ENCODE measurements at regions not wholly inside any gene's neighbourhood (a gene's known extent, or its start where the extent isn't known, plus 50 kb on each side); places are given as distances from the start of the nearest gene placed in this dataset.

DNA sequence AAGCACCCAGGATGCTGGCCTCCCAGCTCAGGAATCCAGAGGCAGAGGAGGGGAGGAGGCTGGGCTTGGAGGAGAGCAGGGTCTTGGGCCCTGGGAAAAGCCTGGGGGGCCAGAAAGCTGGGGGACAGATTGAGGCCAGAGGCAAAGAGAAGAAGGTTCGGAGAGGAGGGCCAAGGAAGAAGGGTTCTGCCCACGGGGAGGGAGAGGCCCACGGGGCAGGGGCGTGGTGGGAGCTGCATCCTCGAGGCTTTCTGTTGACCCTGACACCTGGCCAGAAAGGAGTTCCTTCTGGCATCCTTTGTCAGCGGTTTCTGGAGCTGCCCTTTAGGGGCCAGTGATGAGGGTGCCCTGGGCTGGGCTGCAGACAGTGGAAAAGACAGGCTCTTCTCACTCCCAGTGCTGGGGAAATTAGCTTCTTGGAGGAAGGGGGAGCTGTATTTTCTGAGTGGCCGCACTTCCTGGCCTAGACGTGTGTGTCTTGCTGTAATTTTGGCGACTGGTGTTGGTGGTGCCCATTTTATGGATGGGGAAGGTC lies 308.7 kb downstream of the SEC14L1 start:
- TF ChIP-seq, protein P1, sequence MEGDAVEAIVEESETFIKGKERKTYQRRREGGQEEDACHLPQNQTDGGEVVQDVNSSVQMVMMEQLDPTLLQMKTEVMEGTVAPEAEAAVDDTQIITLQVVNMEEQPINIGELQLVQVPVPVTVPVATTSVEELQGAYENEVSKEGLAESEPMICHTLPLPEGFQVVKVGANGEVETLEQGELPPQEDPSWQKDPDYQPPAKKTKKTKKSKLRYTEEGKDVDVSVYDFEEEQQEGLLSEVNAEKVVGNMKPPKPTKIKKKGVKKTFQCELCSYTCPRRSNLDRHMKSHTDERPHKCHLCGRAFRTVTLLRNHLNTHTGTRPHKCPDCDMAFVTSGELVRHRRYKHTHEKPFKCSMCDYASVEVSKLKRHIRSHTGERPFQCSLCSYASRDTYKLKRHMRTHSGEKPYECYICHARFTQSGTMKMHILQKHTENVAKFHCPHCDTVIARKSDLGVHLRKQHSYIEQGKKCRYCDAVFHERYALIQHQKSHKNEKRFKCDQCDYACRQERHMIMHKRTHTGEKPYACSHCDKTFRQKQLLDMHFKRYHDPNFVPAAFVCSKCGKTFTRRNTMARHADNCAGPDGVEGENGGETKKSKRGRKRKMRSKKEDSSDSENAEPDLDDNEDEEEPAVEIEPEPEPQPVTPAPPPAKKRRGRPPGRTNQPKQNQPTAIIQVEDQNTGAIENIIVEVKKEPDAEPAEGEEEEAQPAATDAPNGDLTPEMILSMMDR (IDR thresholded peaks at IDR 0.05; ENCODE audit: control extremely low read depth, extremely low read depth, low read depth, missing control alignments): no peak
- ChIA-PET POLR2A (interaction anchor here (0.6 to 1.0 kb wide), 2 partner anchors 9 to 11 kb away, joined by 3 to 4 read pairs; no protein-coding TSS in a partner anchor), CTCF (interaction anchor here (1.0 to 6.7 kb wide), 6 partner anchors 8 to 118 kb away, joined by 3 to 45 read pairs (median 6); no protein-coding TSS in a partner anchor)
- DNase-seq (ENCODE audit: extremely low spot score): no peak

DNA sequence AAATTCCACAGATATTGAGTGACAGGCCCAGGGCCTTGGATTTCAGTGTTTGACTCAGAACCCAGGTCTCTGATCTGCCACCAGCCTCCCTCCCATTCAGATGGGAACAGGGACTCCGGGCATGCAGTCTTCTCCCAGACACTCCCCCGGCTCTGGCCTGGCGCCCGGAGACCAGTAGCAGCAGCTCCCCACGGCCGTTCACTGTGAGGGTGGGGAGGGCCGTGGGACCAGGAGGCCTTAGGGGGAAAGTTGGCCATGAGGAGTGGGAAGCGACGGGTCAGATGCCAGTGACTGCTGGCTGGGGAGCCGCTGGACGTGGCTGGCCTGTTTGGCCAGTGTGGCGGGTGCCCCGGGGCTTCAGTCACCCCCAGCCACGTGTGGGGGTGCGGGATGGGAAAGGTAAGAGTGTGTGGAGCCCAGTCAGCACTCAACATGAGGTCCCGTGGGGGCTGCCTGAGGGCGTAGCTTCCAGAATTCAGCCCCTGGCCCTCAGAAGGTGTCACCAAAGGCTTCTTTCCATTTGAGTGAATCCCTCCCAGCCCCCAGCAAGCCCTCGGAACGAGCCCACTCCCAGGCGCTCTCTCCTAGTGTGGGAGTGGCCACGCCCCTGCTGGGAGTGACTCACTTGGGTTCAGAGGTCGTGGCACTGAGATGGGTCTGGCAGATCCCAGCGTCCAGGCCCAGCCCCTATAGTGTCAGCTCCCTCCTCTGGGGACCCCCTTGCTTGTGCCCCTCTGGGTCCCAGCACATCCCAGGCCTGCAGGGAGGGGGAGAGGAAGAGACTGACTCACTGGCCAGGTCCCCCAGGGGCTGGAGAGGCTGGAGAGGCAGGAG lies 309.4 kb downstream of the SEC14L1 start:
- ChIA-PET CTCF (interaction anchor here (0.8 to 6.7 kb wide), 9 partner anchors 8 to 119 kb away, joined by 3 to 45 read pairs (median 6); no protein-coding TSS in a partner anchor), POLR2A (interaction anchor here (0.6 to 1.4 kb wide), 4 partner anchors 8 to 13 kb away, joined by 3 to 5 read pairs (median 4); no protein-coding TSS in a partner anchor)
- TF ChIP-seq, protein P1 (IDR thresholded peaks at IDR 0.05; ENCODE audit: control extremely low read depth, extremely low read depth, low read depth, missing control alignments): no peak
- DNase-seq (ENCODE audit: extremely low spot score): peak; percentile 65

GRCh38 chr17:77450742-77451244 lies 310.0 kb downstream of the SEC14L1 start:
- CTCF ChIA-PET: interaction anchor here (0.8 to 6.7 kb wide), 7 partner anchors 8 to 120 kb away, joined by 3 to 45 read pairs (median 6); no protein-coding TSS in a partner anchor
- POLR2A ChIA-PET: interaction anchor here (1.3 to 1.4 kb wide), 2 partner anchors 10 to 13 kb away, joined by 3 to 5 read pairs; no protein-coding TSS in a partner anchor
- DNase-seq (ENCODE audit: extremely low spot score): no peak
- TF ChIP-seq, protein P1 (IDR thresholded peaks at IDR 0.05; ENCODE audit: control extremely low read depth, extremely low read depth, low read depth, missing control alignments): no peak

GRCh38 chr17:77451245-77451893 lies 310.6 kb downstream of the SEC14L1 start:
- TF ChIP-seq, protein P1 (IDR thresholded peaks at IDR 0.05; ENCODE audit: control extremely low read depth, extremely low read depth, low read depth, missing control alignments): no peak
- ChIA-PET CTCF (interaction anchor here (0.7 to 6.7 kb wide), 11 partner anchors 10 to 120 kb away, joined by 3 to 45 read pairs (median 5); no protein-coding TSS in a partner anchor), POLR2A (interaction anchor here (1.0 to 1.4 kb wide), 3 partner anchors 9 to 12 kb away, joined by 3 to 5 read pairs (median 3); no protein-coding TSS in a partner anchor)
- peak; percentile 73 for DNase-seq (ENCODE audit: extremely low spot score)

- no peak for DNase-seq (ENCODE audit: extremely low spot score)
- POLR2A ChIA-PET: interaction anchor here (0.6 to 1.3 kb wide), 3 partner anchors 8 to 41 kb away, joined by 3 read pairs; no protein-coding TSS in a partner anchor
- TF ChIP-seq, protein P1 (IDR thresholded peaks at IDR 0.05; ENCODE audit: control extremely low read depth, extremely low read depth, low read depth, missing control alignments): no peak
- CTCF ChIA-PET: interaction anchor here (0.7 to 6.7 kb wide), 9 partner anchors 9 to 121 kb away, joined by 3 to 45 read pairs (median 5); no protein-coding TSS in a partner anchor
Measured at GRCh38 chr17:77451894-77452852, 311.4 kb downstream of the SEC14L1 start.
